ENCODE measurements at regions not wholly inside any gene's neighbourhood (a gene's known extent, or its start where the extent isn't known, plus 50 kb on each side); places are given as distances from the start of the nearest gene placed in this dataset.

- no peak overlapping the region for H3K27ac Mint-ChIP-seq
- peaks cover 0 to 4% of the 10 kb centered on the region in 2 donors for H3K9me3 Mint-ChIP-seq
- no peak for DNase-seq (ENCODE audit: low spot score in 2 of 2)
- H3K36me3 Mint-ChIP-seq: no peaks in the 10 kb centered on the region
- ATAC-seq: no peak
Measured at GRCh38 chr10:10313149-10313835, 704.4 kb upstream of the CELF2 start.

GRCh38 chr10:10314626-10315025, 703.0 kb upstream of the CELF2 start:
- H3K27ac Mint-ChIP-seq: no peak overlapping the region
- H3K9me3 Mint-ChIP-seq: peaks cover 0 to 4% of the 10 kb centered on the region in 2 donors
- no peak for DNase-seq (ENCODE audit: low spot score in 2 of 2)
- ATAC-seq: no peak
- H3K36me3 Mint-ChIP-seq: no peaks in the 10 kb centered on the region

- DNase-seq (ENCODE audit: low spot score in 2 of 2) (no peak), ATAC-seq (no peak)
- no peaks in the 10 kb centered on the region for H3K9me3 Mint-ChIP-seq
- H3K36me3 Mint-ChIP-seq: no peaks in the 10 kb centered on the region
- H3K27ac Mint-ChIP-seq: no peak overlapping the region
Measured at GRCh38 chr10:10315989-10316388, 701.7 kb upstream of the CELF2 start.

GRCh38 chr10:10317151-10317550, 700.5 kb upstream of the CELF2 start:
- Mint-ChIP-seq H3K9me3 (no peaks in the 10 kb centered on the region), H3K36me3 (no peaks in the 10 kb centered on the region), H3K27ac (no peak overlapping the region)
- no peak for DNase-seq (ENCODE audit: low spot score in 2 of 2)
- no peak for ATAC-seq

GRCh38 chr10:10318856-10319255, 698.8 kb upstream of the CELF2 start:
- Mint-ChIP-seq H3K27ac (no peak overlapping the region), H3K9me3 (no peaks in the 10 kb centered on the region), H3K36me3 (no peaks in the 10 kb centered on the region)
- ATAC-seq (no peak), DNase-seq (ENCODE audit: low spot score in 2 of 2) (no peak)

- Mint-ChIP-seq H3K9me3 (no peaks in the 10 kb centered on the region), H3K36me3 (no peaks in the 10 kb centered on the region), H3K27ac (no peak overlapping the region)
- ATAC-seq (peak in 1 of 2 donors; percentile 74), DNase-seq (ENCODE audit: low spot score in 2 of 2) (no peak)
Measured at GRCh38 chr10:10320956-10321355, 696.7 kb upstream of the CELF2 start.

GRCh38 chr10:10326116-10326515, 691.6 kb upstream of the CELF2 start:
- ATAC-seq: no peak
- no peak for DNase-seq (ENCODE audit: low spot score in 2 of 2)
- Mint-ChIP-seq H3K9me3 (no peaks in the 10 kb centered on the region), H3K27ac (no peak overlapping the region), H3K36me3 (no peaks in the 10 kb centered on the region)

- no peaks in the 10 kb centered on the region for H3K9me3 Mint-ChIP-seq
- no peak for ATAC-seq
- H3K27ac Mint-ChIP-seq: no peak overlapping the region
- no peaks in the 10 kb centered on the region for H3K36me3 Mint-ChIP-seq
- no peak for DNase-seq (ENCODE audit: low spot score in 2 of 2)
Measured at GRCh38 chr10:10327934-10328333, 689.7 kb upstream of the CELF2 start.

- no peak overlapping the region for H3K27ac Mint-ChIP-seq
- ATAC-seq (no peak), DNase-seq (ENCODE audit: low spot score in 2 of 2) (no peak)
- H3K36me3 Mint-ChIP-seq: no peaks in the 10 kb centered on the region
- no peaks in the 10 kb centered on the region for H3K9me3 Mint-ChIP-seq
Measured at GRCh38 chr10:10330418-10330817, 687.3 kb upstream of the CELF2 start.

GRCh38 chr10:10332786-10333185, 684.9 kb upstream of the CELF2 start:
- ATAC-seq (no peak), DNase-seq (ENCODE audit: low spot score in 2 of 2) (no peak)
- Mint-ChIP-seq H3K36me3 (no peaks in the 10 kb centered on the region), H3K27ac (no peak overlapping the region), H3K9me3 (no peaks in the 10 kb centered on the region)

- no peak for DNase-seq (ENCODE audit: low spot score in 2 of 2)
- H3K27ac Mint-ChIP-seq: no peak overlapping the region
- H3K36me3 Mint-ChIP-seq: no peaks in the 10 kb centered on the region
- ATAC-seq: no peak
- no peaks in the 10 kb centered on the region for H3K9me3 Mint-ChIP-seq
Measured at GRCh38 chr10:10333622-10334021, 684.0 kb upstream of the CELF2 start.

- ATAC-seq: no peak
- Mint-ChIP-seq H3K36me3 (no peaks in the 10 kb centered on the region), H3K9me3 (no peaks in the 10 kb centered on the region), H3K27ac (no peak overlapping the region)
- DNase-seq (ENCODE audit: low spot score in 2 of 2): no peak
Measured at GRCh38 chr10:10338339-10338738, 679.3 kb upstream of the CELF2 start.

- Mint-ChIP-seq H3K36me3 (peaks cover 0 to 7% of the 10 kb centered on the region in 2 donors), H3K27ac (no peak overlapping the region), H3K9me3 (peaks cover 6 to 8% of the 10 kb centered on the region in 2 donors)
- no peak for ATAC-seq
- DNase-seq (ENCODE audit: low spot score in 2 of 2): no peak
Measured at GRCh38 chr10:10346390-10347150, 671.1 kb upstream of the CELF2 start.

GRCh38 chr10:10350050-10350449, 667.6 kb upstream of the CELF2 start:
- Mint-ChIP-seq H3K36me3 (no peaks in the 10 kb centered on the region), H3K27ac (no peak overlapping the region), H3K9me3 (no peaks in the 10 kb centered on the region)
- DNase-seq (ENCODE audit: low spot score in 2 of 2): no peak
- ATAC-seq: no peak

GRCh38 chr10:10351451-10351850, 666.2 kb upstream of the CELF2 start:
- no peak for ATAC-seq
- Mint-ChIP-seq H3K27ac (no peak overlapping the region), H3K36me3 (no peaks in the 10 kb centered on the region), H3K9me3 (no peaks in the 10 kb centered on the region)
- no peak for DNase-seq (ENCODE audit: low spot score in 2 of 2)

- Mint-ChIP-seq H3K27ac (no peak overlapping the region), H3K9me3 (no peaks in the 10 kb centered on the region), H3K36me3 (no peaks in the 10 kb centered on the region)
- ATAC-seq: no peak
- DNase-seq (ENCODE audit: low spot score in 2 of 2): no peak
Measured at GRCh38 chr10:10353326-10353868, 664.3 kb upstream of the CELF2 start.

GRCh38 chr10:10359263-10359662, 658.4 kb upstream of the CELF2 start:
- DNase-seq (ENCODE audit: low spot score in 2 of 2): no peak
- ATAC-seq: no peak
- Mint-ChIP-seq H3K9me3 (no peaks in the 10 kb centered on the region), H3K36me3 (no peaks in the 10 kb centered on the region), H3K27ac (no peak overlapping the region)

Measured in activated naive CD4-positive, alpha-beta T cell treated with anti-CD3 and anti-CD28 coated beads, Interleukin-2, amount 50 U/mL, for 72 hours (primary cell).